GM21367 (cell line): ENCODE measurements at regions not wholly inside any gene's neighbourhood (a gene's known extent, or its start where the extent isn't known, plus 50 kb on each side); places are given as distances from the start of the nearest gene placed in this dataset.

Experiments
- ATAC-seq: cut with Tn5 transposase; IDR thresholded peaks from one replicate; pipeline ENCODE4 v1.9.1; 2021; ENCODE audit not compliant: unreplicated experiment

DNA sequence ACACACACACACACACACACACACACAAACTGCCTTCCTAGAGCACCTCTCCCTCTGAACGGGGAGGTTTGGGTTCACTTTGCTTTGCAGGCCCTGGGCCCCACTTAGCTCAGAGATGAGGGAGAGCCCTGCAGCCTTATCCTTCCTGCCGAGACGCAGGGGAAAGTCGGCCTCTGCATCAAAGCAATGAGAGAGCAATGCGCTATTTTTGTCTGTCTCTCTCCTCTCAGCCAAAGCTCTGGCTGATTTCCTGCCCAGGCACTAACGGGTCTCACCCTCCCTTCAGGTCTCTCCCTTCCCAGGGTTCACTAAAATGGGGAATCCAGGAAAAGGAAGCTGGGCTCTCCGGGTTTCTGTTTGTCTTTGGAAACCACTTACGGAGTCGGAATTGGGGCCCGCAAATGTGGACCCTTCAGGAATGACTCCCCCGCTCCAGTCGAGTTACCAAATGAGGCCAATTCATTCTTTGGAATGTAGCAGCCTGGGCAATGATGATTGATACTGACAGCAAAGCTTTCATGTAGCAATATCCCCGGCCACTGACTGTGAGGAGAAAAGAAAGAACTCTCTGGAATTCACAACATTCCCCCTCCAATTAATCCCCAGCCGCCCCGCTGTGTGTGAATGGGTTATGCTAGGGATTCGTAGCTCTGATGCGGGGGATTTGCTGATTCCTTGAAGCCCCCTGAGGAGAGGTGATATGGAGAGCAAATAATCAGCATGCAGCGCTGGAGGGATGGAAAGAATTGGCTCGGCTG, 61.5 kb upstream of the WLS start:
- ATAC-seq: no peak

DNA sequence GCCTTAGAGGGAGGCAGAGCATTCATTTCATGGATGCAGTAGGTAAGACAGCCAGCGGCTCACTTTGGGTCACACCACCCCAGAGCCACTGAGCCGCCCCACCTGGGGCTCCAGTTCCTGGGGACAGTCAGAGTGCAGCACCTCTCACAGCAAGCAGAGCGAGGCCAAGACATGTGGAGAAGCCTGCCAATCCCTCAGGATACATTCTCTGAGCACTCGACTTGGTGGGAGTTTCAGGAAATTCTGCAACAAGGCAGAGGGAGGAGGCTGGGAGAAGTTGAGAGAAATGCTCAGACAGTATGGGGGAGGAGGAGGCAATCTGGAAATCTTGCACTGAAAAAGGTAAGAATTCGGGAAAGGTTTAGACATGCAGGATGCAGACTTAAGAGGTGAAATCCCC, 60.8 kb upstream of the WLS start:
- no peak for ATAC-seq

DNA sequence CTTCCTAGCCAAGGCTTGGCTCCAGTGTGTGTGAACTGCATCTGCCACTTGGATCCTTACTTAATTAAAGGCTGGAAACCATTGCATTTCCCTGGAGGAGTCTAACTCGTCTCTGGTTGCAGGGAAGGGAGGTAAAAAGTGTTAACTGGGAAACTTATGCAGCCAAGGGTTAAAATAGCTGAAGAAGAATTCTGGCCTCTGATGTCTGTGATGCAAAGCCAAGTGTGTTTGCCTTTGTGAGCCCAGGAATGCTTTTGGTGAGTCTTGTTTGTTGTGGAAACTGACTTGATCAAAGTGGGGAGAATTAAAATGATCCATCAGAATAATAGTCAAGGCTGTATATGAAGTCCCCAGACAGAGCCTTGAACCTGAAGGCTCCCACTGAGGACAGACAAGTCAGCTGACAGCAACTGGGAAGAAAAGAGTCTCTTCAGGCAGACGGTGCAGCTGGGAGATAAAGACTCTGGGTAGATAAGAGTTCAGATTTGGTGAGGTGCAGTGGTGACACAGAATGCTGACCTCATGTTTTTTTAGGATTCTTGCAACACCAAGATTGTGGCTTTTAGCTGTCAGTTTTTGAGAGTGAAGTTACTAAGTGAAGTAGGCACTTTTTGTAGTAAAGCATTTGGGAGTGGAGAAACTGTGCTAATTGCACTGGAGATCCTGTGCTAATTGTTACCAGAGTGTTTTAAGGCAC, 59.5 kb upstream of the WLS start:
- ATAC-seq: no peak

DNA sequence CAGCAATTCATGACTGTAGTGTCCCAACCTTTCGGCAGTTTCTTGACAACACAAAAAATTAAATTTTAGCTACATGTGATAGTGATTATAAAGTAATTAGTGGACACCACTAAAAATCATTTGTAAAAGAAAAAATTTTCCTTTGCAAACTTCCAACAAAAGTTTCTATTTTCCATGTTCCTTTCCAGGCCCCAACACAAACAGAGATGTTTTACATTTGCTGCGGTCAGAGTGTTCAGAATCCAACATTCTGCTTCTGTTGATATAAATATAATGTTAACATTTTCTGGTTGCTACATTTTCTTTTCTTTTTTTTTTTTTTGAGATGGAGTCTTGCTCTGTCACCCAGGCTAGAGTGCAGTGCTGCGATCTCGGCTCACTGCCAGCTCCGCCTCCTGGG, 54.9 kb upstream of the WLS start:
- no peak for ATAC-seq

DNA sequence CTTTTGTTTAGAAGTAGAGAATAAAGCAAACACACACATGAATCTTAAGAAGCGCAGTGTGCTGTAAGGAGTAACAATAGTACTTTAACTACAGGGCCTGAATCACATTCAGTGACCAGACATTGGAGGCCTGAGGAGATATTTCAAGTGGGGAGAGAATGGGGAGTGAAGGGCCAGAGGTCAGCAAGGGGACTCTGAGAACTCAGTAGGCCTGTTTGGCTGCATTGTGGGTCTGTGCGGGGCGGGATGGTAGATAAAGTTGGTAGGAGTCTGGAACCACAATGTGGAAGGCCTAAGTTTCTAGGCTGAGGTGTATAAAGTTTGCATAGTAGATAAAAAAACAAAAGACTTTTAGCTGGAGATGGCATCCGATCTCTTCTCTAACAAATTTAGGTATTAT, 52.7 kb upstream of the WLS start:
- no peak for ATAC-seq

DNA sequence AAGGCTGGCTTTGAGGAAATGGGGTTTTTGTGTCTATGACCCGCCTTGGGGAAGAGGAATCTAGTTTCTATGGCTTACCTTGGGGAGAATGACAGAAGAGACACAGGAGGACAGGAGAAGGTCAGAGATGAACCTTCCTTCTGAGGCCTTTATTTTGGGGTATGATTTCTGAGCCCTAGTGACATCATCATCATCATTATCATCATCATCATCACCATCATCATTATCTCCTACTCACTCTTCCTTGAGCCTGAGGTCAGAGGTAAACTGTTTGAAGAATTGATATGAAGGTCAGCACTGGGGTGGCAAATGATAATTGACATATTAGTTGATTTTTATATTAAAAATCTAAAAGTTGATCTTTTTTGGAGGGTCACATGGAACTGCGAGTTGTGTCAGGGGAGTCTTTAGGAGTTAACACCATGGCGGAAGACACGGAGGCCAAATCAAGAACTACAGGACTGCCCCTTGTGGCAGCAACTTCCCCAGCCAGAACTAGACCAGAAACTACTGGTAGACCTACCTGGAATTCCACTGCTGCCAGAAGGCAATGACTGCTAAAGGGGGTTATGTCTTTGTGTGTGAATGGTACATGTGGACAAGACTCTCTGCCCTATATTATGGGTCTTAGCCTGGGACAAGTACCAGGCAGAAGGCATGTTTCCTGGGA, 49.8 kb upstream of the WLS start:
- ATAC-seq: no peak
